ENCODE measurements at regions not wholly inside any gene's neighbourhood (a gene's known extent, or its start where the extent isn't known, plus 50 kb on each side); places are given as distances from the start of the nearest gene placed in this dataset.
A peak's percentile ranks its signal among the peaks of the same experiment; 100 is the strongest.

- Histone ChIP-seq H3K27ac (ENCODE audit: low read depth, low read length) (no peak overlapping the region), H3K27me3 (ENCODE audit: control insufficient read depth in 5 of 5, insufficient read depth in 4 of 5, low read length in 5 of 5) (peaks cover 0 to 2% (median 0%) of the 10 kb centered on the region in 5 donors), H3K4me3 (ENCODE audit: low read depth in 1 of 5, low read length in 5 of 5) (no peak overlapping the region), H3K9ac (ENCODE audit: low read length in 5 of 5) (no peak overlapping the region), H3K9me3 (ENCODE audit: control insufficient read depth in 5 of 5, low read length in 5 of 5) (no peaks in the 10 kb centered on the region), H3K4me1 (ENCODE audit: control insufficient read depth in 5 of 5, insufficient read depth in 5 of 5, low read length in 5 of 5) (no peaks in the 10 kb centered on the region), H3K36me3 (ENCODE audit: control insufficient read depth in 5 of 5, insufficient read depth in 5 of 5, low read length in 5 of 5) (no peaks in the 10 kb centered on the region)
Observed at GRCh38 chr6:9404351-9405146, 969.2 kb upstream of the SLC35B3 start.

GRCh38 chr6:9403736-9404135 is 968.4 kb upstream of the SLC35B3 start:
- H3K9ac ChIP-seq (ENCODE audit: low read length in 5 of 5): no peak overlapping the region
- H3K36me3 ChIP-seq (ENCODE audit: control insufficient read depth in 5 of 5, insufficient read depth in 5 of 5, low read length in 5 of 5): no peaks in the 10 kb centered on the region
- no peaks in the 10 kb centered on the region for H3K9me3 ChIP-seq (ENCODE audit: control insufficient read depth in 5 of 5, low read length in 5 of 5)
- no peak overlapping the region for H3K27ac ChIP-seq (ENCODE audit: low read depth, low read length)
- peaks cover 0 to 6% (median 0%) of the 10 kb centered on the region in 5 donors for H3K4me1 ChIP-seq (ENCODE audit: control insufficient read depth in 5 of 5, insufficient read depth in 5 of 5, low read length in 5 of 5)
- peaks cover 0 to 2% (median 0%) of the 10 kb centered on the region in 5 donors for H3K27me3 ChIP-seq (ENCODE audit: control insufficient read depth in 5 of 5, insufficient read depth in 4 of 5, low read length in 5 of 5)
- H3K4me3 ChIP-seq (ENCODE audit: low read depth in 1 of 5, low read length in 5 of 5): no peak overlapping the region

GRCh38 chr6:9401960-9402359 is 966.6 kb upstream of the SLC35B3 start:
- Histone ChIP-seq H3K4me1 (ENCODE audit: control insufficient read depth in 5 of 5, insufficient read depth in 5 of 5, low read length in 5 of 5) (peaks cover 0 to 8% (median 0%) of the 10 kb centered on the region in 5 donors), H3K9me3 (ENCODE audit: control insufficient read depth in 5 of 5, low read length in 5 of 5) (no peaks in the 10 kb centered on the region), H3K27ac (ENCODE audit: low read depth, low read length) (no peak overlapping the region), H3K4me3 (ENCODE audit: low read depth in 1 of 5, low read length in 5 of 5) (no peak overlapping the region), H3K27me3 (ENCODE audit: control insufficient read depth in 5 of 5, insufficient read depth in 4 of 5, low read length in 5 of 5) (peaks cover 0 to 5% (median 0%) of the 10 kb centered on the region in 5 donors), H3K9ac (ENCODE audit: low read length in 5 of 5) (no peak overlapping the region), H3K36me3 (ENCODE audit: control insufficient read depth in 5 of 5, insufficient read depth in 5 of 5, low read length in 5 of 5) (no peaks in the 10 kb centered on the region)

GRCh38 chr6:9399916-9400315 is 964.6 kb upstream of the SLC35B3 start:
- Histone ChIP-seq H3K9ac (ENCODE audit: low read length in 5 of 5) (no peak overlapping the region), H3K27ac (ENCODE audit: low read depth, low read length) (no peak overlapping the region), H3K9me3 (ENCODE audit: control insufficient read depth in 5 of 5, low read length in 5 of 5) (no peaks in the 10 kb centered on the region), H3K36me3 (ENCODE audit: control insufficient read depth in 5 of 5, insufficient read depth in 5 of 5, low read length in 5 of 5) (no peaks in the 10 kb centered on the region), H3K4me3 (ENCODE audit: low read depth in 1 of 5, low read length in 5 of 5) (no peak overlapping the region), H3K4me1 (ENCODE audit: control insufficient read depth in 5 of 5, insufficient read depth in 5 of 5, low read length in 5 of 5) (peaks cover 0 to 8% (median 0%) of the 10 kb centered on the region in 5 donors), H3K27me3 (ENCODE audit: control insufficient read depth in 5 of 5, insufficient read depth in 4 of 5, low read length in 5 of 5) (peaks cover 0 to 5% (median 0%) of the 10 kb centered on the region in 5 donors)

GRCh38 chr6:9398767-9399373 is 963.5 kb upstream of the SLC35B3 start:
- Histone ChIP-seq H3K9me3 (ENCODE audit: control insufficient read depth in 5 of 5, low read length in 5 of 5) (no peaks in the 10 kb centered on the region), H3K27me3 (ENCODE audit: control insufficient read depth in 5 of 5, insufficient read depth in 4 of 5, low read length in 5 of 5) (peaks cover 0 to 5% (median 0%) of the 10 kb centered on the region in 5 donors), H3K9ac (ENCODE audit: low read length in 5 of 5) (no peak overlapping the region), H3K4me1 (ENCODE audit: control insufficient read depth in 5 of 5, insufficient read depth in 5 of 5, low read length in 5 of 5) (peaks cover 0 to 8% (median 0%) of the 10 kb centered on the region in 5 donors), H3K36me3 (ENCODE audit: control insufficient read depth in 5 of 5, insufficient read depth in 5 of 5, low read length in 5 of 5) (no peaks in the 10 kb centered on the region), H3K27ac (ENCODE audit: low read depth, low read length) (no peak overlapping the region), H3K4me3 (ENCODE audit: low read depth in 1 of 5, low read length in 5 of 5) (peak overlapping the region in 1 of 5 donors; percentile 13)

GRCh38 chr6:9398071-9398766 is 962.9 kb upstream of the SLC35B3 start:
- Histone ChIP-seq H3K9ac (ENCODE audit: low read length in 5 of 5) (no peak overlapping the region), H3K4me3 (ENCODE audit: low read depth in 1 of 5, low read length in 5 of 5) (no peak overlapping the region)

GRCh38 chr6:9388596-9388995 is 953.3 kb upstream of the SLC35B3 start:
- Histone ChIP-seq H3K4me3 (ENCODE audit: low read depth in 1 of 5, low read length in 5 of 5) (no peak overlapping the region), H3K9me3 (ENCODE audit: control insufficient read depth in 5 of 5, low read length in 5 of 5) (no peaks in the 10 kb centered on the region), H3K36me3 (ENCODE audit: control insufficient read depth in 5 of 5, insufficient read depth in 5 of 5, low read length in 5 of 5) (no peaks in the 10 kb centered on the region), H3K9ac (ENCODE audit: low read length in 5 of 5) (no peak overlapping the region), H3K27me3 (ENCODE audit: control insufficient read depth in 5 of 5, insufficient read depth in 4 of 5, low read length in 5 of 5) (no peaks in the 10 kb centered on the region), H3K4me1 (ENCODE audit: control insufficient read depth in 5 of 5, insufficient read depth in 5 of 5, low read length in 5 of 5) (no peaks in the 10 kb centered on the region), H3K27ac (ENCODE audit: low read depth, low read length) (no peak overlapping the region)

More at GRCh38 chr6:9398071-9398766, 962.9 kb upstream of the SLC35B3 start:
- no peaks in the 10 kb centered on the region for H3K9me3 ChIP-seq (ENCODE audit: control insufficient read depth in 5 of 5, low read length in 5 of 5)
- H3K4me1 ChIP-seq (ENCODE audit: control insufficient read depth in 5 of 5, insufficient read depth in 5 of 5, low read length in 5 of 5): peaks cover 0 to 8% (median 0%) of the 10 kb centered on the region in 5 donors
- H3K27ac ChIP-seq (ENCODE audit: low read depth, low read length): no peak overlapping the region
- no peaks in the 10 kb centered on the region for H3K36me3 ChIP-seq (ENCODE audit: control insufficient read depth in 5 of 5, insufficient read depth in 5 of 5, low read length in 5 of 5)
- H3K27me3 ChIP-seq (ENCODE audit: control insufficient read depth in 5 of 5, insufficient read depth in 4 of 5, low read length in 5 of 5): peaks cover 0 to 5% (median 0%) of the 10 kb centered on the region in 5 donors

GRCh38 chr6:9380568-9380967 is 945.2 kb upstream of the SLC35B3 start:
- Histone ChIP-seq H3K9ac (ENCODE audit: low read length in 5 of 5) (no peak overlapping the region), H3K36me3 (ENCODE audit: control insufficient read depth in 5 of 5, insufficient read depth in 5 of 5, low read length in 5 of 5) (no peaks in the 10 kb centered on the region), H3K4me3 (ENCODE audit: low read depth in 1 of 5, low read length in 5 of 5) (no peak overlapping the region), H3K9me3 (ENCODE audit: control insufficient read depth in 5 of 5, low read length in 5 of 5) (no peaks in the 10 kb centered on the region), H3K4me1 (ENCODE audit: control insufficient read depth in 5 of 5, insufficient read depth in 5 of 5, low read length in 5 of 5) (no peaks in the 10 kb centered on the region), H3K27me3 (ENCODE audit: control insufficient read depth in 5 of 5, insufficient read depth in 4 of 5, low read length in 5 of 5) (no peaks in the 10 kb centered on the region), H3K27ac (ENCODE audit: low read depth, low read length) (no peak overlapping the region)

- H3K9me3 ChIP-seq (ENCODE audit: control insufficient read depth in 5 of 5, low read length in 5 of 5): no peaks in the 10 kb centered on the region
- H3K27ac ChIP-seq (ENCODE audit: low read depth, low read length): no peak overlapping the region
- no peaks in the 10 kb centered on the region for H3K36me3 ChIP-seq (ENCODE audit: control insufficient read depth in 5 of 5, insufficient read depth in 5 of 5, low read length in 5 of 5)
- H3K27me3 ChIP-seq (ENCODE audit: control insufficient read depth in 5 of 5, insufficient read depth in 4 of 5, low read length in 5 of 5): no peaks in the 10 kb centered on the region
- no peaks in the 10 kb centered on the region for H3K4me1 ChIP-seq (ENCODE audit: control insufficient read depth in 5 of 5, insufficient read depth in 5 of 5, low read length in 5 of 5)
- no peak overlapping the region for H3K4me3 ChIP-seq (ENCODE audit: low read depth in 1 of 5, low read length in 5 of 5)
- no peak overlapping the region for H3K9ac ChIP-seq (ENCODE audit: low read length in 5 of 5)
Observed at GRCh38 chr6:9373308-9373707, 938.0 kb upstream of the SLC35B3 start.

GRCh38 chr6:9370480-9370879 is 935.1 kb upstream of the SLC35B3 start:
- Histone ChIP-seq H3K27me3 (ENCODE audit: control insufficient read depth in 5 of 5, insufficient read depth in 4 of 5, low read length in 5 of 5) (no peaks in the 10 kb centered on the region), H3K27ac (ENCODE audit: low read depth, low read length) (no peak overlapping the region), H3K9ac (ENCODE audit: low read length in 5 of 5) (no peak overlapping the region), H3K4me1 (ENCODE audit: control insufficient read depth in 5 of 5, insufficient read depth in 5 of 5, low read length in 5 of 5) (no peaks in the 10 kb centered on the region), H3K4me3 (ENCODE audit: low read depth in 1 of 5, low read length in 5 of 5) (no peak overlapping the region), H3K9me3 (ENCODE audit: control insufficient read depth in 5 of 5, low read length in 5 of 5) (no peaks in the 10 kb centered on the region), H3K36me3 (ENCODE audit: control insufficient read depth in 5 of 5, insufficient read depth in 5 of 5, low read length in 5 of 5) (no peaks in the 10 kb centered on the region)

Data from subcutaneous abdominal adipose tissue (tissue), 5 donors.